ES-I3 (cell line): ENCODE measurements at regions not wholly inside any gene's neighbourhood (a gene's known extent, or its start where the extent isn't known, plus 50 kb on each side); places are given as distances from the start of the nearest gene placed in this dataset.

Experiments
- H3K36me3 ChIP-seq: 2 replicates; pipeline ENCODE4 v1.6.1; 2013; ENCODE audit warnings: mild to moderate bottlenecking, low read length, control low read depth, moderate library complexity; ENCODE audit not compliant: insufficient read depth
- H3K4me1 ChIP-seq: 2 replicates; pipeline ENCODE4 v1.6.1; 2013; ENCODE audit warnings: mild to moderate bottlenecking, control low read depth, low read length; ENCODE audit not compliant: insufficient read depth
- H3K9ac ChIP-seq: 2 replicates; pipeline ENCODE4 v1.6.1; 2013; ENCODE audit warnings: low read depth, mild to moderate bottlenecking, low read length, moderate library complexity
- H3K9me3 ChIP-seq: 2 replicates; pipeline ENCODE4 v1.6.1; 2013; ENCODE audit warnings: mild to moderate bottlenecking, low read length, moderate library complexity; ENCODE audit not compliant: control insufficient read depth, insufficient read depth

GRCh38 chr5:119879446-119879845 is 250.1 kb downstream of the FAM170A start:
- H3K9me3 ChIP-seq = no peaks in the 10 kb centered on the region
- H3K36me3 ChIP-seq = no peaks in the 10 kb centered on the region
- 0 out of 2 replicates have a peak, but pooled peaks cover 4% of the 10 kb centered on the region for H3K4me1 ChIP-seq
- no peak overlapping the region for H3K9ac ChIP-seq

- Histone ChIP-seq H3K9ac (no peak overlapping the region), H3K4me1 (no peaks in the 10 kb centered on the region), H3K9me3 (no peaks in the 10 kb centered on the region), H3K36me3 (no peaks in the 10 kb centered on the region)
Observed at GRCh38 chr5:119895066-119895465, 265.7 kb downstream of the FAM170A start.

- Histone ChIP-seq H3K9ac (no peak overlapping the region), H3K36me3 (no peaks in the 10 kb centered on the region), H3K9me3 (no peaks in the 10 kb centered on the region), H3K4me1 (no peaks in the 10 kb centered on the region)
Observed at GRCh38 chr5:119896826-119897536, 267.6 kb downstream of the FAM170A start.

GRCh38 chr5:119897537-119898370 is 268.4 kb downstream of the FAM170A start:
- no peaks in the 10 kb centered on the region for H3K9me3 ChIP-seq
- no peak overlapping the region for H3K9ac ChIP-seq

GRCh38 chr5:119899981-119900380 is 270.6 kb downstream of the FAM170A start:
- Histone ChIP-seq H3K9me3 (no peaks in the 10 kb centered on the region), H3K4me1 (no peaks in the 10 kb centered on the region), H3K36me3 (no peaks in the 10 kb centered on the region), H3K9ac (no peak overlapping the region)

More at GRCh38 chr5:119897537-119898370, 268.4 kb downstream of the FAM170A start:
- Histone ChIP-seq H3K4me1 (no peaks in the 10 kb centered on the region), H3K36me3 (no peaks in the 10 kb centered on the region)

- Histone ChIP-seq H3K9ac (no peak overlapping the region), H3K9me3 (no peaks in the 10 kb centered on the region), H3K36me3 (no peaks in the 10 kb centered on the region), H3K4me1 (no peaks in the 10 kb centered on the region)
Observed at GRCh38 chr5:119902593-119902992, 273.2 kb downstream of the FAM170A start.

GRCh38 chr5:119913425-119913824 is 284.1 kb downstream of the FAM170A start:
- Histone ChIP-seq H3K9me3 (no peaks in the 10 kb centered on the region), H3K36me3 (no peaks in the 10 kb centered on the region), H3K4me1 (no peaks in the 10 kb centered on the region; the same call in 1 of the 2 replicates), H3K9ac (no peak overlapping the region)

DNA sequence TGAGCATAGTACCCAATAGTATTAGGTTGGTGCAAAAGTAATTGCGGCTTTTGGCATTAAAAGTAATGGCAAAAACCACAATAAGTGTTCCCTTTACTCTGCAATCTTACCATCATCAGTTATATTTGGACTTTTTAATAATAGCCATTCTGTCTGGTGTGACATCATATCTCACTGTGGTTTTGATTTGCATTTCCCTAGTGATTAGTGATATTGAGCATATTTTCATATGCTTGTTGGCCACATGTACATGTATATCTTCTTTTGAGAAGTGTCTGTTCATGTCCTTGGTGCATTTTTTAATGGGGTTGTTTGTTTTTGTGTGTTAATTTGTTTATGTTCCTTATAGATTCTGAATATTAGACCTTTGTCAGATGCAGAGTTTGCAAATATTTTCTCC is 289.9 kb downstream of the FAM170A start:
- H3K4me1 ChIP-seq = no peaks in the 10 kb centered on the region
- no peaks in the 10 kb centered on the region for H3K36me3 ChIP-seq
- H3K9ac ChIP-seq = no peak overlapping the region
- no peaks in the 10 kb centered on the region for H3K9me3 ChIP-seq

DNA sequence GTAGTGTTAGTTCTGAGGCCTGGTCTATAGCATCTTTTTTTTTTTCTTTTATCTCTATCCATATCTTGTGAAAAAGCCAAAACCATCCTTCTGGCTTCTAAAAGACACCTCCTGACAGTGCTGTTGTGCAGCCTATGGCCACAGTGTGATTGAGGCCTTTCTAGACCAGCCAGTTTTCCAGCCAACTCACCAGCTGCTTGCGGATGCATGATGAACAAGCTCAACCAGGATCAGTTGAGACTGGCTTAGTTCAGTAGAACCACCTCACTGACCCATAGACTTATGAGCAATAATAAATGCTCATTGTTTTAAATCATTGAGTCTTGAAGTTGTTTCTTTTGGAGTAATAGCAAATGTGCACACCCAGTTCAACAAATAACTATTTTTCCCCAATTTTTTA is 296.9 kb downstream of the FAM170A start:
- H3K9me3 ChIP-seq = no peaks in the 10 kb centered on the region
- no peaks in the 10 kb centered on the region for H3K36me3 ChIP-seq
- H3K4me1 ChIP-seq = no peaks in the 10 kb centered on the region
- no peak overlapping the region for H3K9ac ChIP-seq

GRCh38 chr5:119928974-119929373 is 299.6 kb downstream of the FAM170A start:
- H3K4me1 ChIP-seq = no peaks in the 10 kb centered on the region
- no peaks in the 10 kb centered on the region for H3K9me3 ChIP-seq
- H3K9ac ChIP-seq = no peak overlapping the region
- no peaks in the 10 kb centered on the region for H3K36me3 ChIP-seq

GRCh38 chr5:119930490-119930889 is 301.1 kb downstream of the FAM170A start:
- H3K36me3 ChIP-seq = no peaks in the 10 kb centered on the region
- H3K4me1 ChIP-seq = no peaks in the 10 kb centered on the region
- H3K9me3 ChIP-seq = no peaks in the 10 kb centered on the region
- H3K9ac ChIP-seq = no peak overlapping the region

DNA sequence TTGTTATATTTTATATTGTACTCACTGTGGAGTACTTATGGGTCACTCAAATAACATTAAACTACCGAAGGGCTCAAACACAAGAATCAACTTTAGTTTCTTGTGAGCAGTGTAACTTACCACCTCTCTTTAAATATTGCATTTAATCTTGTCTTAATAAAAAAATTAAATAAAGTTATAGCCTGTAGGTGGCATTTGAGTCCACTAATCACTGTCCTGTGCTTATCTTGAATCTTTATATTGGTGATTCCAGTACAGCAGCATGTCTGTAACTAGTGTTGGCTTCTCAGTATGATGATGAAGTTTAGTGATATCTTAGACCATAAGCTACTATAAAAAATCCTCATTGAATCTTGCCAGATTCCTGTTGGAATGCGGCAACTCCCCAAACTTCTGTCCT is 313.8 kb downstream of the FAM170A start:
- H3K9ac ChIP-seq = no peak overlapping the region
- H3K9me3 ChIP-seq = no peaks in the 10 kb centered on the region; the same call in 1 of the 2 replicates
- H3K36me3 ChIP-seq = no peaks in the 10 kb centered on the region

GRCh38 chr5:119945691-119946090 is 316.3 kb downstream of the FAM170A start:
- Histone ChIP-seq H3K36me3 (no peaks in the 10 kb centered on the region), H3K9me3 (no peaks in the 10 kb centered on the region), H3K9ac (no peak overlapping the region), H3K4me1 (peaks cover 8% of the 10 kb centered on the region; the same call in 1 of the 2 replicates)

More for the DNA sequence above, 313.8 kb downstream of the FAM170A start:
- peaks cover 4% of the 10 kb centered on the region; the same call in 1 of the 2 replicates for H3K4me1 ChIP-seq

GRCh38 chr5:119948162-119948561 is 318.8 kb downstream of the FAM170A start:
- H3K9ac ChIP-seq = no peak overlapping the region

More at GRCh38 chr5:119948162-119948561, 318.8 kb downstream of the FAM170A start:
- Histone ChIP-seq H3K4me1 (peaks cover 10% of the 10 kb centered on the region; the same call in 1 of the 2 replicates), H3K36me3 (no peaks in the 10 kb centered on the region), H3K9me3 (no peaks in the 10 kb centered on the region)
